WTC11 (cell line): ENCODE measurements at regions not wholly inside any gene's neighbourhood (a gene's known extent, or its start where the extent isn't known, plus 50 kb on each side); places are given as distances from the start of the nearest gene placed in this dataset.

Experiments used
- ATAC-seq: fragments of 200-7000 bp; cut with Tn5 transposase; 2 replicates; pipeline ENCODE4 v1.10.0; 2021; ENCODE audit warnings: mild to moderate bottlenecking, moderate library complexity
- CTCF ChIA-PET: fragments of 300-600 bp; sonication (Branson Sonifier 250); formaldehyde crosslinking; loops from one replicate; lab custom pipeline; 2021; ENCODE audit warnings: antibody characterized with exemption; lab: Charles Lee
- POLR2A ChIA-PET: fragments of 350-600 bp; sonication (Branson Sonifier 250); formaldehyde crosslinking; loops from one replicate; lab custom pipeline; 2021; ENCODE audit warnings: antibody characterized with exemption; lab: Charles Lee
- DNase-seq: peaks from one replicate; pipeline ENCODE4 v3.0.0; 2021; ENCODE audit warnings: low spot score
- H3K27ac Mint-ChIP-seq: 2 replicates; pipeline ENCODE4 v1.8.0; 2021; ENCODE audit warnings: mixed read lengths
- H3K27me3 Mint-ChIP-seq: 2 replicates; pipeline ENCODE4 v1.8.0; 2021; ENCODE audit warnings: low read depth, mild to moderate bottlenecking, moderate library complexity, mixed read lengths
- H3K36me3 Mint-ChIP-seq: 2 replicates; pipeline ENCODE4 v1.8.0; 2021; ENCODE audit warnings: mixed read lengths
- H3K4me1 Mint-ChIP-seq: 2 replicates; pipeline ENCODE4 v1.8.0; 2022; ENCODE audit warnings: mixed read lengths
- H3K4me3 Mint-ChIP-seq: 2 replicates; pipeline ENCODE4 v1.8.0; 2021; ENCODE audit warnings: mild to moderate bottlenecking, moderate library complexity, mixed read lengths
- H3K9me3 Mint-ChIP-seq: 2 replicates; pipeline ENCODE4 v1.8.0; 2021; ENCODE audit warnings: mixed read lengths
- CREB1 ChIP-seq: sonication (generic); formaldehyde crosslinking; IDR thresholded peaks from 2 replicates; pipeline ENCODE4 v1.8.0; 2023; ENCODE audit warnings: mild to moderate bottlenecking, missing genetic modification reagents
- E2F1 ChIP-seq: sonication (generic); formaldehyde crosslinking; IDR thresholded peaks from 2 replicates; pipeline ENCODE4 v1.8.0; 2022; ENCODE audit warnings: mild to moderate bottlenecking, missing genetic modification reagents
- ERG ChIP-seq: fragments of 250-450 bp; sonication (Bioruptor Pico); IDR thresholded peaks from 2 replicates; pipeline ENCODE4 v1.8.0; 2021; ENCODE audit warnings: mild to moderate bottlenecking
- FOXJ3 ChIP-seq: sonication (generic); formaldehyde crosslinking; IDR thresholded peaks from 2 replicates; pipeline ENCODE4 v1.9.0; 2021; ENCODE audit warnings: missing genetic modification reagents, mild to moderate bottlenecking, borderline replicate concordance
- GRHL2 ChIP-seq: fragments of 250-450 bp; sonication (Bioruptor Pico); IDR thresholded peaks from 2 replicates; pipeline ENCODE4 v1.8.0; 2022; ENCODE audit warnings: mild to moderate bottlenecking, moderate library complexity; ENCODE audit not compliant: insufficient replicate concordance, severe bottlenecking
- HMGA2 ChIP-seq: fragments of 250-450 bp; sonication (Bioruptor Pico); IDR thresholded peaks from 2 replicates; pipeline ENCODE4 v1.4.0; 2021; ENCODE audit warnings: mild to moderate bottlenecking, moderate library complexity
- HMGXB4 ChIP-seq: sonication (generic); formaldehyde crosslinking; IDR thresholded peaks from 2 replicates; pipeline ENCODE4 v1.8.1; 2023; ENCODE audit warnings: mild to moderate bottlenecking, moderate library complexity, missing genetic modification reagents
- IRF1 ChIP-seq: sonication (generic); formaldehyde crosslinking; IDR thresholded peaks from 2 replicates; pipeline ENCODE4 v1.8.0; 2023; ENCODE audit warnings: missing genetic modification reagents
- IRF2 ChIP-seq: sonication (generic); formaldehyde crosslinking; IDR thresholded peaks from 2 replicates; pipeline ENCODE4 v1.8.0; 2022; ENCODE audit warnings: low read depth, missing genetic modification reagents, borderline replicate concordance
- NFATC4 ChIP-seq: fragments of 250-450 bp; sonication (Bioruptor Pico); IDR thresholded peaks from 2 replicates; pipeline ENCODE4 v1.9.0; 2021; ENCODE audit warnings: mild to moderate bottlenecking
- NR3C1 ChIP-seq: sonication (generic); formaldehyde crosslinking; conservative IDR thresholded peaks from 2 replicates; pipeline ENCODE4 v1.8.1; 2023; ENCODE audit warnings: low read depth, mild to moderate bottlenecking, missing genetic modification reagents
- OVOL2 ChIP-seq: fragments of 250-450 bp; sonication (Bioruptor Pico); IDR thresholded peaks from 2 replicates; pipeline ENCODE4 v1.9.0; 2021; ENCODE audit warnings: mild to moderate bottlenecking, borderline replicate concordance
- PREB ChIP-seq: sonication (generic); formaldehyde crosslinking; IDR thresholded peaks from 2 replicates; pipeline ENCODE4 v1.8.1; 2022; ENCODE audit warnings: mild to moderate bottlenecking, missing genetic modification reagents, moderate library complexity, borderline replicate concordance
- RORB ChIP-seq: fragments of 250-450 bp; sonication (Bioruptor Pico); IDR thresholded peaks from 2 replicates; pipeline ENCODE4 v1.9.0; 2021; ENCODE audit warnings: mild to moderate bottlenecking
- SMAD3 ChIP-seq: sonication (generic); formaldehyde crosslinking; IDR thresholded peaks from 2 replicates; pipeline ENCODE4 v1.8.0; 2022; ENCODE audit warnings: missing genetic modification reagents, mild to moderate bottlenecking, borderline replicate concordance
- SMAD4 ChIP-seq: sonication (generic); formaldehyde crosslinking; IDR thresholded peaks from 2 replicates; pipeline ENCODE4 v1.8.0; 2022; ENCODE audit warnings: mild to moderate bottlenecking, missing genetic modification reagents
- SOX15 ChIP-seq: fragments of 250-450 bp; sonication (Bioruptor Pico); IDR thresholded peaks from 2 replicates; pipeline ENCODE4 v1.9.0; 2021; ENCODE audit warnings: mild to moderate bottlenecking
- TCF7 ChIP-seq: sonication (generic); formaldehyde crosslinking; IDR thresholded peaks from 2 replicates; pipeline ENCODE4 v1.8.0; 2022; ENCODE audit warnings: mild to moderate bottlenecking, low read depth, missing genetic modification reagents, moderate library complexity
- ZMAT4 ChIP-seq: fragments of 250-450 bp; sonication (Bioruptor Pico); IDR thresholded peaks from 2 replicates; pipeline ENCODE4 v1.9.0; 2021; ENCODE audit warnings: mild to moderate bottlenecking
- ZNF219 ChIP-seq: sonication (generic); formaldehyde crosslinking; IDR thresholded peaks from 2 replicates; pipeline ENCODE4 v1.8.0; 2023; ENCODE audit warnings: missing genetic modification reagents, mild to moderate bottlenecking, borderline replicate concordance
- ZNF281 ChIP-seq: sonication (generic); formaldehyde crosslinking; IDR thresholded peaks from 2 replicates; pipeline ENCODE4 v1.8.0; 2023; ENCODE audit warnings: mild to moderate bottlenecking, missing genetic modification reagents
- ZNF423 ChIP-seq: fragments of 250-450 bp; sonication (Bioruptor Pico); IDR thresholded peaks from 2 replicates; pipeline ENCODE4 v2.1.2; 2022; ENCODE audit warnings: mild to moderate bottlenecking, moderate library complexity
- ZNF512 ChIP-seq: sonication (generic); formaldehyde crosslinking; IDR thresholded peaks from 2 replicates; pipeline ENCODE4 v1.8.1; 2022; ENCODE audit warnings: missing genetic modification reagents, borderline replicate concordance

GRCh38 chr7:87000344-87000743 lies 59.1 kb downstream of the ELAPOR2 start:
- CTCF ChIA-PET = interaction anchor here (1.0 to 1.5 kb wide), 2 partner anchors 95 to 148 kb away, joined by 4 to 5 read pairs; no protein-coding TSS in a partner anchor
- no peak overlapping the region for H3K4me3 Mint-ChIP-seq

GRCh38 chr7:86999750-87000149 lies 59.7 kb downstream of the ELAPOR2 start:
- POLR2A ChIA-PET = no interaction called here
- ATAC-seq (no peak), DNase-seq (no peak)
- CTCF ChIA-PET = no interaction called here
- Mint-ChIP-seq H3K27me3 (no peaks in the 10 kb centered on the region), H3K9me3 (no peaks in the 10 kb centered on the region), H3K36me3 (no peaks in the 10 kb centered on the region; the same call in 1 of the 2 replicates), H3K4me3 (no peak overlapping the region), H3K27ac (peak overlapping the region; percentile 4; the same call in 1 of the 2 replicates), H3K4me1 (peaks cover 65% of the 10 kb centered on the region)
- TF ChIP-seq ERG (CRISPR knock-in tag) (no peak), FOXJ3 (no peak), HMGA2 (CRISPR knock-in tag) (no peak), TCF7 (CRISPR knock-in tag) (no peak)

More at GRCh38 chr7:87000344-87000743, 59.1 kb downstream of the ELAPOR2 start:
- TF ChIP-seq SMAD3 (CRISPR knock-in tag) = no peak
- no peak for TF ChIP-seq SOX15 (CRISPR knock-in tag)
- no peak for TF ChIP-seq ZNF423 (CRISPR knock-in tag)
- no peak for TF ChIP-seq ZMAT4 (CRISPR knock-in tag)
- no peak for TF ChIP-seq E2F1
- no peak for TF ChIP-seq RORB
- TF ChIP-seq CREB1 (CRISPR knock-in tag) = no peak
- no peak for TF ChIP-seq SMAD4 (CRISPR knock-in tag)
- TF ChIP-seq PREB = no peak
- no peak for TF ChIP-seq ZNF281 (CRISPR knock-in tag)
- H3K27ac Mint-ChIP-seq = peak overlapping the region; percentile 17; the same call in 1 of the 2 replicates
- no peak for DNase-seq
- no peaks in the 10 kb centered on the region for H3K27me3 Mint-ChIP-seq
- no peaks in the 10 kb centered on the region for H3K9me3 Mint-ChIP-seq
- H3K36me3 Mint-ChIP-seq = no peaks in the 10 kb centered on the region; the same call in 1 of the 2 replicates
- POLR2A ChIA-PET = no interaction called here
- no peak for ATAC-seq
- H3K4me1 Mint-ChIP-seq = peaks cover 65% of the 10 kb centered on the region

GRCh38 chr7:86995814-86996213 lies 63.6 kb downstream of the ELAPOR2 start:
- H3K4me1 Mint-ChIP-seq = peaks cover 32% of the 10 kb centered on the region
- H3K36me3 Mint-ChIP-seq = no peaks in the 10 kb centered on the region
- no peak overlapping the region for H3K4me3 Mint-ChIP-seq
- ATAC-seq = no peak
- H3K9me3 Mint-ChIP-seq = no peaks in the 10 kb centered on the region
- ChIA-PET CTCF (interaction anchor here (0.8 to 1.2 kb wide), 2 partner anchors 9 to 91 kb away, joined by 3 to 8 read pairs; no protein-coding TSS in a partner anchor), POLR2A (no interaction called here)
- no peak overlapping the region for H3K27ac Mint-ChIP-seq
- no peak for DNase-seq
- no peaks in the 10 kb centered on the region for H3K27me3 Mint-ChIP-seq
- no peak for TF ChIP-seq HMGXB4 (CRISPR knock-in tag)
- no peak for TF ChIP-seq ZNF512 (CRISPR knock-in tag)
- no peak for TF ChIP-seq NR3C1 (CRISPR knock-in tag)
- TF ChIP-seq IRF2 = no peak
- TF ChIP-seq NFATC4 = no peak
- TF ChIP-seq OVOL2 = no peak
- TF ChIP-seq IRF1 = no peak
- TF ChIP-seq GRHL2 (CRISPR knock-in tag) = no peak
- no peak for TF ChIP-seq CREB1 (CRISPR knock-in tag)
- TF ChIP-seq ZNF219 = no peak
